MCF 10A (cell line): ENCODE measurements at regions not wholly inside any gene's neighbourhood (a gene's known extent, or its start where the extent isn't known, plus 50 kb on each side); places are given as distances from the start of the nearest gene placed in this dataset.

Source experiments
- BruUV-seq: library from RNA; stranded (reverse); fragments of 400-500 nt; replicated peaks from 2 replicates; lab custom pipeline; 2021; lab: Mats Ljungman, UMichigan
- CTCF ChIA-PET: fragments of 300-600 bp; sonication (Branson Sonifier 250); formaldehyde crosslinking; extraction: SDS; loops from one replicate; lab custom pipeline; 2021; ENCODE audit warnings: antibody characterized with exemption, inconsistent platforms; lab: Yijun Ruan, JAX
- POLR2A ChIA-PET: fragments of 300-600, 350-650 bp; sonication (Branson Sonifier 250); formaldehyde crosslinking; extraction: SDS; loops from one replicate; lab custom pipeline; 2020; ENCODE audit warnings: antibody characterized with exemption, inconsistent platforms; lab: Yijun Ruan, JAX
- DNase-seq: peaks from one replicate; pipeline ENCODE4 v3.0.0-alpha.2; 2018; ENCODE audit not compliant: unreplicated experiment
- H3K27ac Mint-ChIP-seq: one replicate; pipeline ENCODE4 v1.8.0; 2022; ENCODE audit warnings: mild to moderate bottlenecking, low read depth, mixed read lengths; ENCODE audit not compliant: unreplicated experiment
- H3K27me3 Mint-ChIP-seq: one replicate; pipeline ENCODE4 v1.8.0; 2022; ENCODE audit warnings: mixed read lengths; ENCODE audit not compliant: insufficient read depth, unreplicated experiment
- H3K36me3 Mint-ChIP-seq: one replicate; pipeline ENCODE4 v1.8.0; 2022; ENCODE audit warnings: mild to moderate bottlenecking, moderate library complexity, mixed read lengths; ENCODE audit not compliant: insufficient read depth, unreplicated experiment
- H3K4me1 Mint-ChIP-seq: one replicate; pipeline ENCODE4 v1.8.0; 2022; ENCODE audit warnings: mixed read lengths; ENCODE audit not compliant: insufficient read depth, unreplicated experiment
- H3K4me3 Mint-ChIP-seq: one replicate; pipeline ENCODE4 v1.8.0; 2022; ENCODE audit warnings: mild to moderate bottlenecking, moderate library complexity, mixed read lengths; ENCODE audit not compliant: unreplicated experiment
- H3K9me3 Mint-ChIP-seq: one replicate; pipeline ENCODE4 v1.8.0; 2022; ENCODE audit warnings: mixed read lengths; ENCODE audit not compliant: unreplicated experiment
- intact Hi-C: fragments of 100-400 bp; cut with micrococcal nuclease; formaldehyde crosslinking; loops from 2 replicates; pipeline ENCODE4 v1.14.1; 2022
- TF ChIP-seq, protein P1 (sequence below): fragments of 200-600 bp; IDR thresholded peaks from one replicate; pipeline ENCODE4 v1.8.0; 2022; ENCODE audit warnings: antibody characterized with exemption, mild to moderate bottlenecking; ENCODE audit not compliant: unreplicated experiment

- DNase-seq, result no peak
- intact Hi-C loops, result no loop called here
- H3K4me1 Mint-ChIP-seq, result peaks cover 9% of the 10 kb centered on the region
- H3K27ac Mint-ChIP-seq, result no peak overlapping the region
- H3K36me3 Mint-ChIP-seq, result no peaks in the 10 kb centered on the region
- ChIA-PET POLR2A (interaction anchor here (1.4 kb wide), 1 partner anchor 9 kb away, joined by 3 read pairs; no protein-coding TSS in a partner anchor), CTCF (no interaction called here)
- H3K27me3 Mint-ChIP-seq, result no peaks in the 10 kb centered on the region
- no peak overlapping the region for H3K4me3 Mint-ChIP-seq
- H3K9me3 Mint-ChIP-seq, result peaks cover 4% of the 10 kb centered on the region
- no TSS peak for BruUV-seq
- TF ChIP-seq, protein P1, sequence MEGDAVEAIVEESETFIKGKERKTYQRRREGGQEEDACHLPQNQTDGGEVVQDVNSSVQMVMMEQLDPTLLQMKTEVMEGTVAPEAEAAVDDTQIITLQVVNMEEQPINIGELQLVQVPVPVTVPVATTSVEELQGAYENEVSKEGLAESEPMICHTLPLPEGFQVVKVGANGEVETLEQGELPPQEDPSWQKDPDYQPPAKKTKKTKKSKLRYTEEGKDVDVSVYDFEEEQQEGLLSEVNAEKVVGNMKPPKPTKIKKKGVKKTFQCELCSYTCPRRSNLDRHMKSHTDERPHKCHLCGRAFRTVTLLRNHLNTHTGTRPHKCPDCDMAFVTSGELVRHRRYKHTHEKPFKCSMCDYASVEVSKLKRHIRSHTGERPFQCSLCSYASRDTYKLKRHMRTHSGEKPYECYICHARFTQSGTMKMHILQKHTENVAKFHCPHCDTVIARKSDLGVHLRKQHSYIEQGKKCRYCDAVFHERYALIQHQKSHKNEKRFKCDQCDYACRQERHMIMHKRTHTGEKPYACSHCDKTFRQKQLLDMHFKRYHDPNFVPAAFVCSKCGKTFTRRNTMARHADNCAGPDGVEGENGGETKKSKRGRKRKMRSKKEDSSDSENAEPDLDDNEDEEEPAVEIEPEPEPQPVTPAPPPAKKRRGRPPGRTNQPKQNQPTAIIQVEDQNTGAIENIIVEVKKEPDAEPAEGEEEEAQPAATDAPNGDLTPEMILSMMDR, result no peak
These were observed 149.1 kb downstream of the TBX18 start for GRCh38 chr6:84615113-84615850.

DNA sequence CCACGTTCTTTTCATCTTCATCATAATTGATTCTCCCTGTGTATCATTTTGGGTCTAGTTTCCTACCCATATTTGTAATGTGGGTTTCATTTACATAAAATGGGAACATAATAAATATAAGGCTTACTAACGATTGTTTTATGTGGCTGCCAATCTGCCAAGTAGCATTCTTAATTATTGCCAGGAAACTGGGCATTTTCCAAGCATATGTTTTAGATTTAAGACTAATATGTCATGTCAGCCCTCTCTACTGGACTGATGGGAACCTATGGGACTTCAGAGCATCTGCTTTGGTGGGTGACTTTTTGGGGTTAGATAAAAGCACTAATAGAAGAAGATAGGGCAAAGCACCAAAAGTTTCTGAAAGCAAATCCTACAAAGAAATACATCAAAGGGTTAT lies 157.5 kb downstream of the TBX18 start:
- Mint-ChIP-seq H3K4me1 (no peaks in the 10 kb centered on the region), H3K4me3 (no peak overlapping the region), H3K9me3 (no peaks in the 10 kb centered on the region), H3K27me3 (no peaks in the 10 kb centered on the region), H3K36me3 (no peaks in the 10 kb centered on the region), H3K27ac (no peak overlapping the region)
- TF ChIP-seq, protein P1, result no peak
- CTCF ChIA-PET, result no interaction called here
- POLR2A ChIA-PET, result interaction anchor here (1.0 kb wide), 1 partner anchor 9 kb away, joined by 3 read pairs; no protein-coding TSS in a partner anchor
- no peak for DNase-seq
- no TSS peak for BruUV-seq
- intact Hi-C loops, result no loop called here

GRCh38 chr6:84605298-84605697 lies 159.1 kb downstream of the TBX18 start:
- BruUV-seq, result no TSS peak
- Mint-ChIP-seq H3K27me3 (no peaks in the 10 kb centered on the region), H3K4me1 (no peaks in the 10 kb centered on the region), H3K9me3 (no peaks in the 10 kb centered on the region), H3K4me3 (no peak overlapping the region), H3K36me3 (no peaks in the 10 kb centered on the region), H3K27ac (no peak overlapping the region)
- POLR2A ChIA-PET, result no interaction called here
- TF ChIP-seq, protein P1, result no peak
- intact Hi-C loops, result no loop called here
- CTCF ChIA-PET, result no interaction called here
- no peak for DNase-seq

- Mint-ChIP-seq H3K27me3 (no peaks in the 10 kb centered on the region), H3K27ac (no peak overlapping the region), H3K4me1 (peaks cover 5% of the 10 kb centered on the region), H3K9me3 (no peaks in the 10 kb centered on the region), H3K36me3 (peaks cover 5% of the 10 kb centered on the region), H3K4me3 (no peak overlapping the region)
- CTCF ChIA-PET, result no interaction called here
- no TSS peak for BruUV-seq
- DNase-seq, result no peak
- intact Hi-C loops, result no loop called here
- POLR2A ChIA-PET, result no interaction called here
- TF ChIP-seq, protein P1, result no peak
These were observed 163.0 kb downstream of the TBX18 start for GRCh38 chr6:84601366-84601765.
